ENCODE measurements at regions not wholly inside any gene's neighbourhood (a gene's known extent, or its start where the extent isn't known, plus 50 kb on each side); places are given as distances from the start of the nearest gene placed in this dataset.

DNA sequence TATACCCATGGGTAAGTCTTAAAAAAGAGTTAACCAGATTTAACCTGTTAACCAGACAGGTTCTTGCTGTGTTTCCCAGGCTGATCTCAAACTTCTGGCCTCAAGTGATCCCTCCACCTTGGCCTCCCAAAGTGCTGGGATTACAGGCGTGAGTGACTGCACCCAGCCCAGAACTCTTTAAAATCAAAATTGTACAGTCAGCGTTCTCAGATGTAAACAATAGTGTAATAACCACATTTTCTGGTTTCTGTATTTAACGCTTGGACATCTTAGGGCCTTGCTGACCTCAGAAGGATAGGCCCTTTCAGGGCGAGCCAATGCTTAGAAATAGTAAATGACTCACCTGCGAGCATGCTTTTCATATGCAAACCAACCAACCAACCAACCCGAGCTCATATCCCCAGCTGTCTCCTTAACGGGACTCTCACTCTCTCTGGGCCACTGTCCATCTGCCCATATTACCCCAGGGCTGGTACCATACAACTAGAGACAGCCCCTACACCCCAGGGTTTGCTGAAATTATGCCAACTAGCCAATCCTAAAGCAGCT, 415.0 kb upstream of the XYLT1 start:
- TF ChIP-seq, protein P1, sequence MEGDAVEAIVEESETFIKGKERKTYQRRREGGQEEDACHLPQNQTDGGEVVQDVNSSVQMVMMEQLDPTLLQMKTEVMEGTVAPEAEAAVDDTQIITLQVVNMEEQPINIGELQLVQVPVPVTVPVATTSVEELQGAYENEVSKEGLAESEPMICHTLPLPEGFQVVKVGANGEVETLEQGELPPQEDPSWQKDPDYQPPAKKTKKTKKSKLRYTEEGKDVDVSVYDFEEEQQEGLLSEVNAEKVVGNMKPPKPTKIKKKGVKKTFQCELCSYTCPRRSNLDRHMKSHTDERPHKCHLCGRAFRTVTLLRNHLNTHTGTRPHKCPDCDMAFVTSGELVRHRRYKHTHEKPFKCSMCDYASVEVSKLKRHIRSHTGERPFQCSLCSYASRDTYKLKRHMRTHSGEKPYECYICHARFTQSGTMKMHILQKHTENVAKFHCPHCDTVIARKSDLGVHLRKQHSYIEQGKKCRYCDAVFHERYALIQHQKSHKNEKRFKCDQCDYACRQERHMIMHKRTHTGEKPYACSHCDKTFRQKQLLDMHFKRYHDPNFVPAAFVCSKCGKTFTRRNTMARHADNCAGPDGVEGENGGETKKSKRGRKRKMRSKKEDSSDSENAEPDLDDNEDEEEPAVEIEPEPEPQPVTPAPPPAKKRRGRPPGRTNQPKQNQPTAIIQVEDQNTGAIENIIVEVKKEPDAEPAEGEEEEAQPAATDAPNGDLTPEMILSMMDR (tag by site-specific recombination; IDR thresholded peaks at IDR 0.05), result no peak
- TF ChIP-seq, protein P2, sequence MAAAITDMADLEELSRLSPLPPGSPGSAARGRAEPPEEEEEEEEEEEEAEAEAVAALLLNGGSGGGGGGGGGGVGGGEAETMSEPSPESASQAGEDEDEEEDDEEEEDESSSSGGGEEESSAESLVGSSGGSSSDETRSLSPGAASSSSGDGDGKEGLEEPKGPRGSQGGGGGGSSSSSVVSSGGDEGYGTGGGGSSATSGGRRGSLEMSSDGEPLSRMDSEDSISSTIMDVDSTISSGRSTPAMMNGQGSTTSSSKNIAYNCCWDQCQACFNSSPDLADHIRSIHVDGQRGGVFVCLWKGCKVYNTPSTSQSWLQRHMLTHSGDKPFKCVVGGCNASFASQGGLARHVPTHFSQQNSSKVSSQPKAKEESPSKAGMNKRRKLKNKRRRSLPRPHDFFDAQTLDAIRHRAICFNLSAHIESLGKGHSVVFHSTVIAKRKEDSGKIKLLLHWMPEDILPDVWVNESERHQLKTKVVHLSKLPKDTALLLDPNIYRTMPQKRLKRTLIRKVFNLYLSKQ (tag by site-specific recombination; IDR thresholded peaks at IDR 0.05; ENCODE audit: borderline replicate concordance), result no peak
- TF ChIP-seq ZFP37 (tag by site-specific recombination; IDR thresholded peaks at IDR 0.05) (no peak), ZNF121 (tag by site-specific recombination; IDR thresholded peaks at IDR 0.05) (no peak), ZNF423 (tag by site-specific recombination; IDR thresholded peaks at IDR 0.05) (no peak), ZNF221 (tag by site-specific recombination; IDR thresholded peaks at IDR 0.05; ENCODE audit: borderline replicate concordance) (no peak), KLF8 (tag by site-specific recombination; IDR thresholded peaks at IDR 0.05) (no peak), SCRT2 (tag by site-specific recombination; IDR thresholded peaks at IDR 0.05) (no peak), ZNF549 (tag by site-specific recombination; IDR thresholded peaks at IDR 0.05) (no peak), ZBTB1 (tag by site-specific recombination; IDR thresholded peaks at IDR 0.05) (no peak), TCF7L2 (IDR thresholded peaks at IDR 0.05; ENCODE audit: borderline replicate concordance, low read depth, low read length) (no peak), ZNF558 (tag by site-specific recombination; IDR thresholded peaks at IDR 0.05) (no peak)
